GM18870 (cell line): ENCODE measurements at regions not wholly inside any gene's neighbourhood (a gene's known extent, or its start where the extent isn't known, plus 50 kb on each side); places are given as distances from the start of the nearest gene placed in this dataset.

Experiments
- ATAC-seq: cut with Tn5 transposase; IDR thresholded peaks from one replicate; pipeline ENCODE4 v1.9.1; 2021; ENCODE audit warnings: moderate library complexity; ENCODE audit not compliant: unreplicated experiment

- no peak for ATAC-seq
Observed at GRCh38 chr1:8204826-8205225, 113.1 kb upstream of the SLC45A1 start.

GRCh38 chr1:8203551-8203950 is 114.4 kb upstream of the SLC45A1 start:
- no peak for ATAC-seq

GRCh38 chr1:8203056-8203455 is 114.9 kb upstream of the SLC45A1 start:
- no peak for ATAC-seq

- no peak for ATAC-seq
Observed at GRCh38 chr1:8202182-8202905, 115.6 kb upstream of the SLC45A1 start.

GRCh38 chr1:8201331-8201861 is 116.5 kb upstream of the SLC45A1 start:
- ATAC-seq = no peak

GRCh38 chr1:8200317-8201115 is 117.4 kb upstream of the SLC45A1 start:
- no peak for ATAC-seq

GRCh38 chr1:8198522-8198921 is 119.4 kb upstream of the SLC45A1 start:
- ATAC-seq = no peak

GRCh38 chr1:8197493-8198282 is 120.2 kb upstream of the SLC45A1 start:
- no peak for ATAC-seq

GRCh38 chr1:8194481-8195227 is 123.3 kb upstream of the SLC45A1 start:
- no peak for ATAC-seq

GRCh38 chr1:8193840-8194406 is 124.0 kb upstream of the SLC45A1 start:
- ATAC-seq = no peak

GRCh38 chr1:8191474-8191873 is 126.4 kb upstream of the SLC45A1 start:
- ATAC-seq = no peak

- no peak for ATAC-seq
Observed at GRCh38 chr1:8189931-8190483, 127.9 kb upstream of the SLC45A1 start.

GRCh38 chr1:8185400-8185799 is 132.5 kb upstream of the SLC45A1 start:
- ATAC-seq = no peak

GRCh38 chr1:8184301-8184700 is 133.6 kb upstream of the SLC45A1 start:
- ATAC-seq = no peak

GRCh38 chr1:8182034-8182761 is 135.7 kb upstream of the SLC45A1 start:
- ATAC-seq = no peak

GRCh38 chr1:8179132-8179793 is 138.7 kb upstream of the SLC45A1 start:
- ATAC-seq = no peak

- no peak for ATAC-seq
Observed at GRCh38 chr1:8176279-8176678, 141.6 kb upstream of the SLC45A1 start.

- ATAC-seq = no peak
Observed at GRCh38 chr1:8174807-8175206, 143.1 kb upstream of the SLC45A1 start.
